Dedifferentiated amniotic fluid mesenchymal stem cell (primary cell): ENCODE measurements at regions not wholly inside any gene's neighbourhood (a gene's known extent, or its start where the extent isn't known, plus 50 kb on each side); places are given as distances from the start of the nearest gene placed in this dataset.
"Not testable (repeated sequence)": the region's sequence is repeated elsewhere in the genome, so short reads cannot be mapped to it uniquely, and the experiment has no call there.

ENCODE experiments used
- DNase-seq: peaks from one replicate; pipeline ENCODE4 v3.0.0-alpha.2; 2016; ENCODE audit errors: extremely low spot score

- no peak for DNase-seq
Observed at GRCh38 chr10:7108141-7108540, 302.7 kb downstream of the SFMBT2 start.

GRCh38 chr10:7107285-7107684 is 303.5 kb downstream of the SFMBT2 start:
- no peak for DNase-seq

GRCh38 chr10:7104379-7104778 is 306.5 kb downstream of the SFMBT2 start:
- not testable (repeated sequence) for DNase-seq

GRCh38 chr10:7102557-7103349 is 308.1 kb downstream of the SFMBT2 start:
- DNase-seq: no peak

- no peak for DNase-seq
Observed at GRCh38 chr10:7102084-7102483, 308.8 kb downstream of the SFMBT2 start.

- DNase-seq: no peak
Observed at GRCh38 chr10:7101451-7101850, 309.4 kb downstream of the SFMBT2 start.

- no peak for DNase-seq
Observed at GRCh38 chr10:7100032-7100702, 310.7 kb downstream of the SFMBT2 start.

- no peak for DNase-seq
Observed at GRCh38 chr10:7098160-7098762, 312.6 kb downstream of the SFMBT2 start.

GRCh38 chr10:7094781-7095180 is 316.1 kb downstream of the SFMBT2 start:
- no peak for DNase-seq

- no peak for DNase-seq
Observed at GRCh38 chr10:7093368-7093767, 317.5 kb downstream of the SFMBT2 start.

- DNase-seq: no peak
Observed at GRCh38 chr10:7092603-7093002, 318.2 kb downstream of the SFMBT2 start.

- no peak for DNase-seq
Observed at GRCh38 chr10:7090529-7090928, 320.3 kb downstream of the SFMBT2 start.

- DNase-seq: no peak
Observed at GRCh38 chr10:7085913-7086589, 324.8 kb downstream of the SFMBT2 start.

- DNase-seq: no peak
Observed at GRCh38 chr10:7085147-7085912, 325.5 kb downstream of the SFMBT2 start.

- no peak for DNase-seq
Observed at GRCh38 chr10:7084280-7085005, 326.4 kb downstream of the SFMBT2 start.

- DNase-seq: no peak
Observed at GRCh38 chr10:7082967-7083366, 327.9 kb downstream of the SFMBT2 start.

GRCh38 chr10:7077880-7078279 is 333.0 kb downstream of the SFMBT2 start:
- DNase-seq: no peak

- no peak for DNase-seq
Observed at GRCh38 chr10:7075851-7076250, 335.0 kb downstream of the SFMBT2 start.

GRCh38 chr10:7075110-7075509 is 335.7 kb downstream of the SFMBT2 start:
- DNase-seq: no peak

- no peak for DNase-seq
Observed at GRCh38 chr10:7071421-7071820, 339.4 kb downstream of the SFMBT2 start.

- DNase-seq: no peak
Observed at GRCh38 chr10:7070950-7071349, 339.9 kb downstream of the SFMBT2 start.
